Liver (tissue), 7 donors: ENCODE measurements at regions not wholly inside any gene's neighbourhood (a gene's known extent, or its start where the extent isn't known, plus 50 kb on each side); places are given as distances from the start of the nearest gene placed in this dataset.

Experiments used
- DNase-seq: peaks from one replicate; pipeline ENCODE4 v3.0.0-alpha.2; 2017; ENCODE audit warnings: low spot score
- H3K27ac ChIP-seq, 2 donors: one replicate each; pipeline ENCODE4 v1.7.0; 2013; ENCODE audit warnings: inconsistent platforms in 2 of 2, low read length in 2 of 2, control low read depth in 1 of 2, low read depth in 1 of 2, mild to moderate bottlenecking in 1 of 2
- H3K27me3 ChIP-seq, 4 donors: one replicate each; pipeline versions ENCODE4 v1.6.1 to v1.7.0; 2013; ENCODE audit warnings: low read length in 3 of 4, inconsistent platforms in 1 of 4, mild to moderate bottlenecking in 1 of 4, moderate library complexity in 1 of 4; ENCODE audit not compliant: control insufficient read depth in 4 of 4, insufficient read depth in 4 of 4
- H3K36me3 ChIP-seq, 4 donors: one replicate each; pipeline versions ENCODE4 v1.6.1 to v1.7.0; 2013; ENCODE audit warnings: low read length in 3 of 4, mild to moderate bottlenecking in 3 of 4, low read depth in 1 of 4, moderate library complexity in 1 of 4; ENCODE audit not compliant: control insufficient read depth in 4 of 4, insufficient read depth in 3 of 4
- H3K4me1 ChIP-seq, 4 donors: one replicate each; pipeline versions ENCODE4 v1.6.1 to v1.7.0; 2013; ENCODE audit warnings: low read length in 3 of 4, mild to moderate bottlenecking in 3 of 4, moderate library complexity in 1 of 4; ENCODE audit not compliant: control insufficient read depth in 4 of 4, insufficient read depth in 4 of 4
- H3K4me3 ChIP-seq, 3 donors: one replicate each; pipeline versions ENCODE4 v1.6.1 to v1.7.0; 2013; ENCODE audit warnings: low read length in 3 of 3, control low read depth in 1 of 3, low read depth in 1 of 3, mild to moderate bottlenecking in 1 of 3
- H3K9ac ChIP-seq, 2 donors: one replicate each; pipeline ENCODE4 v1.7.0; 2013; ENCODE audit warnings: low read length in 2 of 2, mild to moderate bottlenecking in 2 of 2, moderate library complexity in 2 of 2, control low read depth in 1 of 2, low read depth in 1 of 2
- H3K9me3 ChIP-seq, 4 donors: one replicate each; pipeline versions ENCODE4 v1.6.1 to v1.7.0; 2013; ENCODE audit warnings: low read length in 3 of 4; ENCODE audit not compliant: control insufficient read depth in 4 of 4
- EGR1 ChIP-seq, 2 donors: IDR thresholded peaks; 2 replicates each; pipeline ENCODE4 v1.6.1; 2016 to 2018; ENCODE audit warnings: antibody characterized with exemption in 2 of 2, low read depth in 2 of 2
- FOXA2 ChIP-seq: IDR thresholded peaks from 2 replicates; pipeline ENCODE4 v1.6.1; 2016; ENCODE audit warnings: antibody characterized with exemption
- GABPA ChIP-seq, 2 donors: IDR thresholded peaks in 1 of 2; conservative IDR thresholded peaks in 1 of 2; 2 replicates each; pipeline ENCODE4 v1.6.1; 2016; ENCODE audit warnings: antibody characterized with exemption in 2 of 2, mild to moderate bottlenecking in 1 of 2, moderate library complexity in 1 of 2
- HNF4A ChIP-seq, 2 donors: conservative IDR thresholded peaks; 2 replicates each; pipeline ENCODE4 v1.6.1; 2016; ENCODE audit warnings: antibody characterized with exemption in 2 of 2, mild to moderate bottlenecking in 2 of 2
- JUND ChIP-seq, 2 donors: IDR thresholded peaks; 2 replicates each; pipeline ENCODE4 v1.6.1; 2016; ENCODE audit warnings: antibody characterized with exemption in 2 of 2
- RAD21 ChIP-seq, 2 donors: IDR thresholded peaks; 2 replicates each; pipeline ENCODE4 v1.6.1; 2016; ENCODE audit warnings: antibody characterized with exemption in 2 of 2, mild to moderate bottlenecking in 2 of 2
- RXRA ChIP-seq, 2 donors: IDR thresholded peaks; 2 replicates each; pipeline ENCODE4 v1.6.1; 2017 to 2018; ENCODE audit warnings: antibody characterized with exemption in 2 of 2, mild to moderate bottlenecking in 1 of 2
- SP1 ChIP-seq: IDR thresholded peaks from 2 replicates; pipeline ENCODE4 v1.6.1; 2018; ENCODE audit warnings: antibody characterized with exemption, mild to moderate bottlenecking
- TAF1 ChIP-seq: conservative IDR thresholded peaks from 2 replicates; pipeline ENCODE4 v1.6.1; 2016; ENCODE audit warnings: antibody characterized with exemption, mild to moderate bottlenecking
- YY1 ChIP-seq: IDR thresholded peaks from 2 replicates; pipeline ENCODE4 v1.6.1; 2016; ENCODE audit warnings: antibody characterized with exemption, mild to moderate bottlenecking
- WGBS: extraction: QIAGEN DNeasy Blood & Tissue Kit; methylation state at CpG from one replicate; pipeline ENCODE4 v1.1.7; 2013; 5-methylcytosine and 5-hydroxymethylcytosine counted together
- TF ChIP-seq, protein P1 (sequence below): IDR thresholded peaks from 2 replicates; pipeline ENCODE4 v1.6.1; 2016; ENCODE audit warnings: antibody characterized with exemption
- TF ChIP-seq, protein P2 (sequence below): IDR thresholded peaks from 2 replicates; pipeline ENCODE4 v1.6.1; 2016; ENCODE audit warnings: antibody characterized with exemption, mild to moderate bottlenecking
- TF ChIP-seq, protein P3 (sequence below): IDR thresholded peaks from 2 replicates; pipeline ENCODE4 v1.6.1; 2016; ENCODE audit warnings: antibody characterized with exemption
- donor health status: healthy.
- donor health status: healthy.
- donor health status: healthy.
- donor health status: healthy.

DNA sequence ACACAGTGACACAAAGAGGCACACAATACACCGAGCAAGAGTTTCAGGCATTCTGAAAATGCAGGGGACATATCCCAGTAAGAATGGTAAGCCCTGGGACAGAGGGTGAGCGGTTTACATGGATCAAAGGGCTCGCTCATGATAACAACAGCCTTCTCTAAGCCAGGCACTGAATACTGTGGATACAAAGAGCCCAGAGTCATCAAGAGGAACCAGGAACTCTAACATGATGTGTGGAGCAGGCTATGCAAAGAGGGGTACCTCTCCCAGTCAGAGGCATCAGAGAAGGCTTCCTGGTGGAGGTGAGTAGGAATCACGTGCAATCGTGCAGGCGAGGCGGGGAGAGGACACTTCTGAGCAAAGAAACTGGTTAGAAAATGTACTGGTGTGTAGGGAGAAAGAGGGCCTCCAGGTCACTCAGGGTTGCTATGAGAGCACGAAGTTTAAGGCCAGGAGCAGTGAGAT is 76.9 kb upstream of the EEA1 start:
- WGBS, result 94% methylated on average over 8 of the region's 8 CpGs
- Histone ChIP-seq H3K27me3 (no peaks in the 10 kb centered on the region), H3K36me3 (no peaks in the 10 kb centered on the region), H3K9ac (no peak overlapping the region), H3K27ac (no peak overlapping the region), H3K4me1 (no peaks in the 10 kb centered on the region), H3K9me3 (no peaks in the 10 kb centered on the region), H3K4me3 (no peak overlapping the region)
- DNase-seq, result no peak
- TF ChIP-seq SP1, result no peak
- no peak for TF ChIP-seq FOXA2
- TF ChIP-seq RXRA (IDR thresholded peaks at IDR 0.05), result no peak
- TF ChIP-seq HNF4A (conservative IDR thresholded peaks at IDR 0.05), result no peak

DNA sequence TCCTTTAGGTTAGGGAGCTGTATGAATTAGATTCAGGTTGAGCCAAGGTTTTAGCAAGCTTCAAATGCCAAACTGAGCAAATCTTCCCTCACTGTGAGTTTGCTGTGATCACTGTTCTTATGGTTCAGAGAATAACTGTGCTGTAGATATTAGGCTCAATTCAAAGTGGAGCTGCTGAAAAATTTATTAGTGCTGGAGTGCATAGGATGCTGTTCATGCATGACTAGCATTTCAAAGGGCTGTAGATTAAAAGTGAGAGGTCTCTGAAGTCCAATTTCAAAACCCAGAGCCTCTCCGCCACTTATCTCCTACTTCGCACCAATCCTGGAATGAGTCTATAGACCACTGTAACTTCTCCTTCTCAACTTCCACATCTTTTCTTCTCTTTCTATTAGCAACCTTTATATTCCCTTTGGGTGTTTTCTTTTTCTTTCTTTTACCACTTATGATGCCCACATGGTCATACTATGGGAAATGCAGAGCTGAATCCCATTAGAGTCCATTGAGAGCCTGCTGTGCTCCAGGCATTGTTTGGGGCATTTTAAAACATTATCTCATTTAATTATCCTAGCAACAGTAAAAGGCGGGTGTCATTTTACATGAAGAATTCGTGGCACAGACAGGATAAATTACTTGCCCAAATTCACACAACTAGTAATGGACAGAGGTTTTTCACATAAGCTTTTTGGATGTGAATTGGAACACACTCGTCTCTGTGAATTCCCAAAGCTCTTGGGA is 77.5 kb upstream of the EEA1 start:
- no peaks in the 10 kb centered on the region for H3K4me1 ChIP-seq
- WGBS, result 93% methylated on average over 5 of the region's 5 CpGs
- no peak overlapping the region for H3K4me3 ChIP-seq
- no peak for DNase-seq
- H3K27me3 ChIP-seq, result no peaks in the 10 kb centered on the region
- H3K36me3 ChIP-seq, result no peaks in the 10 kb centered on the region
- H3K27ac ChIP-seq, result no peak overlapping the region
- TF ChIP-seq TAF1 (no peak), GABPA (IDR thresholded peaks at IDR 0.05 in 1 of 2, conservative IDR thresholded peaks at IDR 0.05 in 1 of 2) (no peak), SP1 (no peak), JUND (IDR thresholded peaks at IDR 0.05) (no peak), RXRA (IDR thresholded peaks at IDR 0.05) (no peak), HNF4A (conservative IDR thresholded peaks at IDR 0.05) (no peak), EGR1 (IDR thresholded peaks at IDR 0.05; ENCODE audit: low read depth in 2 of 2) (no peak), RAD21 (IDR thresholded peaks at IDR 0.05) (no peak), FOXA2 (no peak), YY1 (no peak)
- TF ChIP-seq, protein P1, sequence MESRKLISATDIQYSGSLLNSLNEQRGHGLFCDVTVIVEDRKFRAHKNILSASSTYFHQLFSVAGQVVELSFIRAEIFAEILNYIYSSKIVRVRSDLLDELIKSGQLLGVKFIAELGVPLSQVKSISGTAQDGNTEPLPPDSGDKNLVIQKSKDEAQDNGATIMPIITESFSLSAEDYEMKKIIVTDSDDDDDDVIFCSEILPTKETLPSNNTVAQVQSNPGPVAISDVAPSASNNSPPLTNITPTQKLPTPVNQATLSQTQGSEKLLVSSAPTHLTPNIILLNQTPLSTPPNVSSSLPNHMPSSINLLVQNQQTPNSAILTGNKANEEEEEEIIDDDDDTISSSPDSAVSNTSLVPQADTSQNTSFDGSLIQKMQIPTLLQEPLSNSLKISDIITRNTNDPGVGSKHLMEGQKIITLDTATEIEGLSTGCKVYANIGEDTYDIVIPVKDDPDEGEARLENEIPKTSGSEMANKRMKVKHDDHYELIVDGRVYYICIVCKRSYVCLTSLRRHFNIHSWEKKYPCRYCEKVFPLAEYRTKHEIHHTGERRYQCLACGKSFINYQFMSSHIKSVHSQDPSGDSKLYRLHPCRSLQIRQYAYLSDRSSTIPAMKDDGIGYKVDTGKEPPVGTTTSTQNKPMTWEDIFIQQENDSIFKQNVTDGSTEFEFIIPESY, result no peak
- TF ChIP-seq, protein P2, sequence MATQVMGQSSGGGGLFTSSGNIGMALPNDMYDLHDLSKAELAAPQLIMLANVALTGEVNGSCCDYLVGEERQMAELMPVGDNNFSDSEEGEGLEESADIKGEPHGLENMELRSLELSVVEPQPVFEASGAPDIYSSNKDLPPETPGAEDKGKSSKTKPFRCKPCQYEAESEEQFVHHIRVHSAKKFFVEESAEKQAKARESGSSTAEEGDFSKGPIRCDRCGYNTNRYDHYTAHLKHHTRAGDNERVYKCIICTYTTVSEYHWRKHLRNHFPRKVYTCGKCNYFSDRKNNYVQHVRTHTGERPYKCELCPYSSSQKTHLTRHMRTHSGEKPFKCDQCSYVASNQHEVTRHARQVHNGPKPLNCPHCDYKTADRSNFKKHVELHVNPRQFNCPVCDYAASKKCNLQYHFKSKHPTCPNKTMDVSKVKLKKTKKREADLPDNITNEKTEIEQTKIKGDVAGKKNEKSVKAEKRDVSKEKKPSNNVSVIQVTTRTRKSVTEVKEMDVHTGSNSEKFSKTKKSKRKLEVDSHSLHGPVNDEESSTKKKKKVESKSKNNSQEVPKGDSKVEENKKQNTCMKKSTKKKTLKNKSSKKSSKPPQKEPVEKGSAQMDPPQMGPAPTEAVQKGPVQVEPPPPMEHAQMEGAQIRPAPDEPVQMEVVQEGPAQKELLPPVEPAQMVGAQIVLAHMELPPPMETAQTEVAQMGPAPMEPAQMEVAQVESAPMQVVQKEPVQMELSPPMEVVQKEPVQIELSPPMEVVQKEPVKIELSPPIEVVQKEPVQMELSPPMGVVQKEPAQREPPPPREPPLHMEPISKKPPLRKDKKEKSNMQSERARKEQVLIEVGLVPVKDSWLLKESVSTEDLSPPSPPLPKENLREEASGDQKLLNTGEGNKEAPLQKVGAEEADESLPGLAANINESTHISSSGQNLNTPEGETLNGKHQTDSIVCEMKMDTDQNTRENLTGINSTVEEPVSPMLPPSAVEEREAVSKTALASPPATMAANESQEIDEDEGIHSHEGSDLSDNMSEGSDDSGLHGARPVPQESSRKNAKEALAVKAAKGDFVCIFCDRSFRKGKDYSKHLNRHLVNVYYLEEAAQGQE, result no peak
- TF ChIP-seq, protein P3, sequence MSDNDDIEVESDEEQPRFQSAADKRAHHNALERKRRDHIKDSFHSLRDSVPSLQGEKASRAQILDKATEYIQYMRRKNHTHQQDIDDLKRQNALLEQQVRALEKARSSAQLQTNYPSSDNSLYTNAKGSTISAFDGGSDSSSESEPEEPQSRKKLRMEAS, result no peak
- H3K9ac ChIP-seq, result no peak overlapping the region
- no peaks in the 10 kb centered on the region for H3K9me3 ChIP-seq
